ENCODE measurements at regions not wholly inside any gene's neighbourhood (a gene's known extent, or its start where the extent isn't known, plus 50 kb on each side); places are given as distances from the start of the nearest gene placed in this dataset.

- Histone ChIP-seq H3K4me3 (ENCODE audit: control extremely low read depth in 1 of 5, extremely low read depth in 1 of 5, insufficient read depth in 1 of 5, low read depth in 2 of 5, low read length in 4 of 5) (no peak overlapping the region), H3K9me3 (ENCODE audit: control extremely low read depth in 1 of 3, control insufficient read depth in 2 of 3, insufficient read depth in 1 of 3, low read length in 2 of 3) (no peaks in the 10 kb centered on the region), H3K4me2 (replicated peaks; ENCODE audit: low read depth, low read length, poor library complexity, severe bottlenecking) (no peak overlapping the region), H3K79me2 (ENCODE audit: control insufficient read depth, insufficient read depth, low read length) (no peaks in the 10 kb centered on the region), H4K20me1 (ENCODE audit: control insufficient read depth, insufficient read depth, low read length, poor library complexity, severe bottlenecking) (no peaks in the 10 kb centered on the region), H3K27ac (ENCODE audit: low read length in 2 of 2) (no peak overlapping the region), H3K36me3 (replicated peaks in 1 of 2; ENCODE audit: control extremely low read depth in 1 of 2, control insufficient read depth in 1 of 2, extremely low read depth in 1 of 2, insufficient read depth in 2 of 2, low read length in 1 of 2) (no peaks in the 10 kb centered on the region), H3K27me3 (replicated peaks in 1 of 4; ENCODE audit: control extremely low read depth in 1 of 4, control insufficient read depth in 3 of 4, insufficient read depth in 4 of 4, low read length in 3 of 4) (no peaks in the 10 kb centered on the region), H3K9ac (ENCODE audit: low read length) (no peak overlapping the region), H2AFZ (ENCODE audit: insufficient read depth, low read depth, low read length, poor library complexity, severe bottlenecking) (no peak overlapping the region), H3K4me1 (ENCODE audit: control insufficient read depth in 2 of 2, insufficient read depth in 2 of 2, low read length in 2 of 2) (no peaks in the 10 kb centered on the region)
- Mint-ChIP-seq H3K27ac (no peak overlapping the region), H3K4me3 (no peak overlapping the region), H3K9me3 (ENCODE audit: insufficient read depth) (no peaks in the 10 kb centered on the region), H3K27me3 (peaks cover 7% of the 10 kb centered on the region), H3K4me1 (no peaks in the 10 kb centered on the region)
- TF ChIP-seq EZH2 (IDR thresholded peaks at IDR 0.05; ENCODE audit: borderline replicate concordance, insufficient read depth, low read depth, low read length, poor library complexity, severe bottlenecking), result no peak
- TF ChIP-seq CTCF (IDR thresholded peaks at IDR 0.05), result no peak
- intact Hi-C loops (cut with micrococcal nuclease), result no loop called here
- ChIA-PET POLR2A (no interaction called here), CTCF (no interaction called here)
- ATAC-seq (ENCODE audit: low read depth) (no peak), DNase-seq (no peak)
- 84% methylated on average over 6 of the region's 8 CpGs for WGBS (ENCODE audit: insufficient coverage)
Measured at GRCh38 chr12:124073356-124074035, 100.5 kb downstream of the ZNF664 start.

GRCh38 chr12:124075841-124076240, 102.8 kb downstream of the ZNF664 start:
- Histone ChIP-seq H3K9me3 (ENCODE audit: control extremely low read depth in 1 of 3, control insufficient read depth in 2 of 3, insufficient read depth in 1 of 3, low read length in 2 of 3) (no peaks in the 10 kb centered on the region), H3K27ac (ENCODE audit: low read length in 2 of 2) (no peak overlapping the region), H3K36me3 (replicated peaks in 1 of 2; ENCODE audit: control extremely low read depth in 1 of 2, control insufficient read depth in 1 of 2, extremely low read depth in 1 of 2, insufficient read depth in 2 of 2, low read length in 1 of 2) (no peaks in the 10 kb centered on the region), H2AFZ (ENCODE audit: insufficient read depth, low read depth, low read length, poor library complexity, severe bottlenecking) (no peak overlapping the region), H3K4me1 (ENCODE audit: control insufficient read depth in 2 of 2, insufficient read depth in 2 of 2, low read length in 2 of 2) (no peaks in the 10 kb centered on the region), H3K9ac (ENCODE audit: low read length) (no peak overlapping the region), H3K4me2 (replicated peaks; ENCODE audit: low read depth, low read length, poor library complexity, severe bottlenecking) (no peak overlapping the region), H3K4me3 (ENCODE audit: control extremely low read depth in 1 of 5, extremely low read depth in 1 of 5, insufficient read depth in 1 of 5, low read depth in 2 of 5, low read length in 4 of 5) (no peak overlapping the region), H3K27me3 (replicated peaks in 1 of 4; ENCODE audit: control extremely low read depth in 1 of 4, control insufficient read depth in 3 of 4, insufficient read depth in 4 of 4, low read length in 3 of 4) (no peaks in the 10 kb centered on the region), H4K20me1 (ENCODE audit: control insufficient read depth, insufficient read depth, low read length, poor library complexity, severe bottlenecking) (no peaks in the 10 kb centered on the region), H3K79me2 (ENCODE audit: control insufficient read depth, insufficient read depth, low read length) (no peaks in the 10 kb centered on the region)
- intact Hi-C loops (cut with micrococcal nuclease), result no loop called here
- Mint-ChIP-seq H3K27ac (no peak overlapping the region), H3K9me3 (ENCODE audit: insufficient read depth) (no peaks in the 10 kb centered on the region), H3K4me3 (no peak overlapping the region), H3K27me3 (peaks cover 7% of the 10 kb centered on the region), H3K4me1 (no peaks in the 10 kb centered on the region)
- WGBS (ENCODE audit: insufficient coverage), result 89% methylated on average over 2 of the region's 4 CpGs
- ChIA-PET CTCF (no interaction called here), POLR2A (no interaction called here)
- ATAC-seq (ENCODE audit: low read depth) (no peak), DNase-seq (no peak)
- TF ChIP-seq EZH2 (IDR thresholded peaks at IDR 0.05; ENCODE audit: borderline replicate concordance, insufficient read depth, low read depth, low read length, poor library complexity, severe bottlenecking), result no peak
- no peak for TF ChIP-seq CTCF (IDR thresholded peaks at IDR 0.05)

All from B cell (primary cell).